H9 (cell line): ENCODE measurements at regions not wholly inside any gene's neighbourhood (a gene's known extent, or its start where the extent isn't known, plus 50 kb on each side); places are given as distances from the start of the nearest gene placed in this dataset.
A peak's percentile ranks its signal among the peaks of the same experiment; 100 is the strongest.

Experiments
- DNase-seq: peaks from one replicate; pipeline ENCODE4 v3.0.0-alpha.2; 2017
- H2AFZ ChIP-seq: one replicate; pipeline ENCODE4 v1.6.1; 2013; ENCODE audit warnings: mild to moderate bottlenecking, low read length, control low read depth, moderate library complexity
- H2AK5ac ChIP-seq: 2 replicates; pipeline ENCODE4 v1.6.1; 2013; ENCODE audit warnings: low read length, control low read depth, mixed read lengths; ENCODE audit not compliant: insufficient read length
- H2BK120ac ChIP-seq: one replicate; pipeline ENCODE4 v1.6.1; 2013; ENCODE audit warnings: low read depth, mild to moderate bottlenecking, low read length, control low read depth, inconsistent platforms; ENCODE audit not compliant: poor library complexity, severe bottlenecking
- H2BK12ac ChIP-seq: 2 replicates; pipeline ENCODE4 v1.6.1; 2013; ENCODE audit warnings: low read length, control low read depth, mixed read lengths, low read depth; ENCODE audit not compliant: insufficient read length
- H2BK15ac ChIP-seq: 2 replicates; pipeline ENCODE4 v1.6.1; 2013; ENCODE audit warnings: low read depth, low read length, control low read depth
- H2BK20ac ChIP-seq: one replicate; pipeline ENCODE4 v1.6.1; 2013; ENCODE audit warnings: low read depth, mild to moderate bottlenecking, low read length, control low read depth, inconsistent platforms; ENCODE audit not compliant: poor library complexity, severe bottlenecking
- H2BK5ac ChIP-seq: 2 replicates; pipeline ENCODE4 v1.6.1; 2013; ENCODE audit warnings: low read length, control low read depth, mixed read lengths; ENCODE audit not compliant: insufficient read length
- H3K14ac ChIP-seq: 2 replicates; pipeline ENCODE4 v1.6.1; 2013; ENCODE audit warnings: low read length, control low read depth; ENCODE audit not compliant: insufficient read depth
- H3K18ac ChIP-seq: 2 replicates; pipeline ENCODE4 v1.6.1; 2013; ENCODE audit warnings: low read depth, mild to moderate bottlenecking, mixed read lengths, low read length, control low read depth; ENCODE audit not compliant: insufficient read length
- H3K23ac ChIP-seq: 2 replicates; pipeline ENCODE4 v1.6.1; 2013; ENCODE audit warnings: low read length, control low read depth, mixed read lengths, low read depth; ENCODE audit not compliant: insufficient read length
- H3K23me2 ChIP-seq: 2 replicates; pipeline ENCODE4 v1.6.1; 2013; ENCODE audit warnings: low read depth, mild to moderate bottlenecking, mixed read lengths, low read length, control low read depth; ENCODE audit not compliant: insufficient read length, poor library complexity, severe bottlenecking
- H3K27ac ChIP-seq: 2 replicates; pipeline ENCODE4 v1.5.1; 2013; ENCODE audit warnings: low read length, control low read depth, mixed read lengths, low read depth; ENCODE audit not compliant: insufficient read length
- H3K27me3 ChIP-seq: 2 replicates; pipeline ENCODE4 v1.6.1; 2013; ENCODE audit warnings: low read length, control low read depth, inconsistent platforms; ENCODE audit not compliant: insufficient read depth
- H3K4ac ChIP-seq: 2 replicates; pipeline ENCODE4 v1.6.1; 2013; ENCODE audit warnings: low read depth, mild to moderate bottlenecking, control low read depth, inconsistent platforms, low read length, moderate library complexity
- H3K4me1 ChIP-seq: 2 replicates; pipeline ENCODE4 v1.6.1; 2013; ENCODE audit warnings: low read length, control low read depth, inconsistent platforms; ENCODE audit not compliant: insufficient read depth
- H3K4me2 ChIP-seq: 2 replicates; pipeline ENCODE4 v1.6.1; 2013; ENCODE audit warnings: low read length, control low read depth, mixed read lengths; ENCODE audit not compliant: insufficient read length, insufficient read depth
- H3K56ac ChIP-seq: 2 replicates; pipeline ENCODE4 v1.6.1; 2013; ENCODE audit warnings: low read depth, mild to moderate bottlenecking, mixed read lengths, low read length, control low read depth; ENCODE audit not compliant: insufficient read length
- H3K79me1 ChIP-seq: 2 replicates; pipeline ENCODE4 v1.6.1; 2013; ENCODE audit warnings: low read depth, mild to moderate bottlenecking, moderate library complexity, low read length, control low read depth, inconsistent platforms; ENCODE audit not compliant: insufficient read depth, poor library complexity, severe bottlenecking
- H3K79me2 ChIP-seq: 2 replicates; pipeline ENCODE4 v1.6.1; 2013; ENCODE audit warnings: low read length, control low read depth, inconsistent platforms; ENCODE audit not compliant: insufficient read depth
- H3K9ac ChIP-seq: 2 replicates; pipeline ENCODE4 v1.6.1; 2013; ENCODE audit warnings: low read length, control low read depth, mixed read lengths; ENCODE audit not compliant: insufficient read length; ENCODE audit errors: extremely low read depth
- H3K9me3 ChIP-seq: one replicate; pipeline ENCODE4 v1.6.1; 2013; ENCODE audit warnings: low read depth, low read length, inconsistent platforms; ENCODE audit not compliant: control insufficient read depth
- H3T11ph ChIP-seq: one replicate; pipeline ENCODE4 v1.6.1; 2013; ENCODE audit warnings: mild to moderate bottlenecking, low read length, control low read depth, inconsistent platforms
- H4K20me1 ChIP-seq: one replicate; pipeline ENCODE4 v1.6.1; 2013; ENCODE audit not compliant: control insufficient read depth, insufficient read length, insufficient read depth
- H4K5ac ChIP-seq: 2 replicates; pipeline ENCODE4 v1.6.1; 2013; ENCODE audit warnings: low read depth, mild to moderate bottlenecking, mixed read lengths, low read length, control low read depth; ENCODE audit not compliant: insufficient read length
- H4K8ac ChIP-seq: replicated peaks from 2 replicates; pipeline ENCODE4 v1.6.1; 2013; ENCODE audit warnings: low read length, control low read depth, mixed read lengths, low read depth; ENCODE audit not compliant: insufficient read length
- H4K91ac ChIP-seq: 2 replicates; pipeline ENCODE4 v1.6.1; 2013; ENCODE audit warnings: low read depth, mild to moderate bottlenecking, moderate library complexity, mixed read lengths, low read length, control low read depth; ENCODE audit not compliant: insufficient read length
- H3K27ac Mint-ChIP-seq, 3 experiments: 2 replicates in 2 of 3; 3 replicates in 1 of 3; pipeline ENCODE4 v1.8.0; 2020 to 2021; ENCODE audit warnings: mixed read lengths in 3 of 3, mild to moderate bottlenecking in 1 of 3, moderate library complexity in 1 of 3
- H3K27me3 Mint-ChIP-seq: 2 replicates; pipeline ENCODE4 v1.8.0; 2021; ENCODE audit warnings: low read depth, mild to moderate bottlenecking, moderate library complexity, mixed read lengths
- H3K36me3 Mint-ChIP-seq, 3 experiments: 2 replicates in 2 of 3; 3 replicates in 1 of 3; pipeline ENCODE4 v1.8.0; 2020 to 2021; ENCODE audit warnings: low read depth in 3 of 3, mixed read lengths in 3 of 3; ENCODE audit not compliant: insufficient read depth in 1 of 3
- H3K4me1 Mint-ChIP-seq, 2 experiments: 2 replicates each; pipeline ENCODE4 v1.8.0; 2020; ENCODE audit warnings: mixed read lengths in 2 of 2
- H3K4me3 Mint-ChIP-seq, 2 experiments: 2 replicates in 1 of 2; 3 replicates in 1 of 2; pipeline ENCODE4 v1.8.0; 2020 to 2021; ENCODE audit warnings: mild to moderate bottlenecking in 2 of 2, mixed read lengths in 2 of 2, moderate library complexity in 1 of 2
- H3K9me3 Mint-ChIP-seq, 2 experiments: 2 replicates in 1 of 2; 3 replicates in 1 of 2; pipeline ENCODE4 v1.8.0; 2020; ENCODE audit warnings: mild to moderate bottlenecking in 2 of 2, mixed read lengths in 2 of 2, moderate library complexity in 1 of 2
- WGBS: extraction: QIAGEN DNeasy Blood & Tissue Kit; methylation state at CpG from one replicate; pipeline ENCODE4 v1.1.7; 2013; ENCODE audit warnings: missing lambda C conversion rate, low lambda C conversion rate, mixed read lengths; ENCODE audit not compliant: insufficient read length; ENCODE audit errors: extremely low coverage; 5-methylcytosine and 5-hydroxymethylcytosine counted together
- TF ChIP-seq, protein P1 (sequence below): fragments of 200-600 bp; sonication (generic); conservative IDR thresholded peaks from 3 replicates; pipeline ENCODE4 v1.8.0; 2021; ENCODE audit warnings: antibody characterized with exemption, mild to moderate bottlenecking

DNA sequence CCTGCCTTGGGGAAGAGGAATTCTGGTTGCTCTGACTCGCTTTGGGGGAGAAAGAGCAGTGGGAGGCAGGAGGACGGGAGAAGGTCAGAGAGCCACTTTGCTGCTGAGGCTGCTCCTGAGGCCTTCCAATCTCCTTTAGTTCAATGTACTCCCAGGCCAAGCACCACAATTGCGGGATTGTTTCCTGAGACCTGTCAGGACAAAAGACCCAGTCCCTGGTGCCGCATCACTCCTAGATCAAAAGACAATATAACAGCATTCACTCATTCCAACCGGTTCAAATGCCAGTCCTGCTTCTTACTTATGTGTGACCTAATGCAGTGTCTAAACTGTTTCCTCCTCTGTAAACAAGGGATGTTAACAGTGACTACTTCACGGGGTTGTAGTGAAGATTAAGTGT is 106.4 kb downstream of the TRIML1 start:
- no peaks in the 10 kb centered on the region for H3K27me3 Mint-ChIP-seq

More for the DNA sequence above, 106.4 kb downstream of the TRIML1 start:
- Mint-ChIP-seq H3K27ac (peak overlapping the region in 1 of 3 experiments; percentile 78; a peak in 1 of 7 replicates), H3K36me3 (no peaks in the 10 kb centered on the region), H3K9me3 (no peaks in the 10 kb centered on the region; a peak in 1 of 5 replicates), H3K4me3 (no peak overlapping the region), H3K4me1 (peaks cover 9 to 12% of the 10 kb centered on the region in 2 experiments)
- H2BK5ac ChIP-seq, result no peak overlapping the region
- no peak overlapping the region for H4K8ac ChIP-seq
- no peak overlapping the region for H3K18ac ChIP-seq
- no peak overlapping the region for H2BK12ac ChIP-seq
- H3K9me3 ChIP-seq, result no peaks in the 10 kb centered on the region
- H3K79me2 ChIP-seq, result no peaks in the 10 kb centered on the region
- TF ChIP-seq, protein P1, sequence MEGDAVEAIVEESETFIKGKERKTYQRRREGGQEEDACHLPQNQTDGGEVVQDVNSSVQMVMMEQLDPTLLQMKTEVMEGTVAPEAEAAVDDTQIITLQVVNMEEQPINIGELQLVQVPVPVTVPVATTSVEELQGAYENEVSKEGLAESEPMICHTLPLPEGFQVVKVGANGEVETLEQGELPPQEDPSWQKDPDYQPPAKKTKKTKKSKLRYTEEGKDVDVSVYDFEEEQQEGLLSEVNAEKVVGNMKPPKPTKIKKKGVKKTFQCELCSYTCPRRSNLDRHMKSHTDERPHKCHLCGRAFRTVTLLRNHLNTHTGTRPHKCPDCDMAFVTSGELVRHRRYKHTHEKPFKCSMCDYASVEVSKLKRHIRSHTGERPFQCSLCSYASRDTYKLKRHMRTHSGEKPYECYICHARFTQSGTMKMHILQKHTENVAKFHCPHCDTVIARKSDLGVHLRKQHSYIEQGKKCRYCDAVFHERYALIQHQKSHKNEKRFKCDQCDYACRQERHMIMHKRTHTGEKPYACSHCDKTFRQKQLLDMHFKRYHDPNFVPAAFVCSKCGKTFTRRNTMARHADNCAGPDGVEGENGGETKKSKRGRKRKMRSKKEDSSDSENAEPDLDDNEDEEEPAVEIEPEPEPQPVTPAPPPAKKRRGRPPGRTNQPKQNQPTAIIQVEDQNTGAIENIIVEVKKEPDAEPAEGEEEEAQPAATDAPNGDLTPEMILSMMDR, result no peak
- no peaks in the 10 kb centered on the region for H3K79me1 ChIP-seq
- no peak overlapping the region for H4K5ac ChIP-seq
- H2BK120ac ChIP-seq, result no peak overlapping the region
- no peak for DNase-seq
- no CpG with 5 or more reads among the region's 6 CpGs for WGBS
- peaks cover 3% of the 10 kb centered on the region; the same call in 1 of the 2 replicates for H3K4me1 ChIP-seq
- H3T11ph ChIP-seq, result no peak overlapping the region
- no peak overlapping the region for H3K4ac ChIP-seq
- H3K27ac ChIP-seq, result no peak overlapping the region
- H4K91ac ChIP-seq, result no peak overlapping the region
- no peaks in the 10 kb centered on the region for H4K20me1 ChIP-seq
- no peak overlapping the region for H2BK15ac ChIP-seq
- H3K23me2 ChIP-seq, result no peaks in the 10 kb centered on the region
- H2AFZ ChIP-seq, result no peak overlapping the region
- H3K56ac ChIP-seq, result no peak overlapping the region
- H3K9ac ChIP-seq, result no peak overlapping the region
- no peak overlapping the region for H3K4me2 ChIP-seq
- no peaks in the 10 kb centered on the region for H3K27me3 ChIP-seq
- no peak overlapping the region; the same call in 1 of the 2 replicates for H3K14ac ChIP-seq
- H2AK5ac ChIP-seq, result no peak overlapping the region
- no peak overlapping the region for H3K23ac ChIP-seq
- H2BK20ac ChIP-seq, result no peak overlapping the region
